ENCODE measurements at regions not wholly inside any gene's neighbourhood (a gene's known extent, or its start where the extent isn't known, plus 50 kb on each side); places are given as distances from the start of the nearest gene placed in this dataset.

DNA sequence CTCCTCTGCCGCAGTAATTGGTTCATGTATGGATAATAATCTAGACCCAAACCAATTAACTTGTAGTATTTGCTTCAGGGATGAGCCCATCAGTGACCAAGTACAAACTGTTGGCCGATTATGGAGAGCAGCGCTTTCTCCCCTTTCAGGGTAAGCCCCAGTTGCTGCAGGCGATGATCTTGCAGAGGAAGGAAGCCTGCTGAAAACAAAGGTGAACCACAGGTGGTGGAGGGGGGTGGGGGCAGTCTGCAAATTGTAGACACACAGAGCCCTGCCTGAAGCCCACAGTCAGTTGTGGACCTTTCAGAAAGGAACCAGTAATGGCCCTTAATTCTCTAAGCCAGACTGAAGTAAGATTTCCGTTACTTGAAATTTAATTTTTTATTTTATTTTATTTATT lies 167.9 kb upstream of the JARID2 start:
- TF ChIP-seq, protein P1, sequence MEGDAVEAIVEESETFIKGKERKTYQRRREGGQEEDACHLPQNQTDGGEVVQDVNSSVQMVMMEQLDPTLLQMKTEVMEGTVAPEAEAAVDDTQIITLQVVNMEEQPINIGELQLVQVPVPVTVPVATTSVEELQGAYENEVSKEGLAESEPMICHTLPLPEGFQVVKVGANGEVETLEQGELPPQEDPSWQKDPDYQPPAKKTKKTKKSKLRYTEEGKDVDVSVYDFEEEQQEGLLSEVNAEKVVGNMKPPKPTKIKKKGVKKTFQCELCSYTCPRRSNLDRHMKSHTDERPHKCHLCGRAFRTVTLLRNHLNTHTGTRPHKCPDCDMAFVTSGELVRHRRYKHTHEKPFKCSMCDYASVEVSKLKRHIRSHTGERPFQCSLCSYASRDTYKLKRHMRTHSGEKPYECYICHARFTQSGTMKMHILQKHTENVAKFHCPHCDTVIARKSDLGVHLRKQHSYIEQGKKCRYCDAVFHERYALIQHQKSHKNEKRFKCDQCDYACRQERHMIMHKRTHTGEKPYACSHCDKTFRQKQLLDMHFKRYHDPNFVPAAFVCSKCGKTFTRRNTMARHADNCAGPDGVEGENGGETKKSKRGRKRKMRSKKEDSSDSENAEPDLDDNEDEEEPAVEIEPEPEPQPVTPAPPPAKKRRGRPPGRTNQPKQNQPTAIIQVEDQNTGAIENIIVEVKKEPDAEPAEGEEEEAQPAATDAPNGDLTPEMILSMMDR (IDR thresholded peaks at IDR 0.05; ENCODE audit: poor library complexity, severe bottlenecking): no peak
- TF ChIP-seq POLR2AphosphoS5 (IDR thresholded peaks at IDR 0.05): no peak
- no peak for TF ChIP-seq TAF1 (IDR thresholded peaks at IDR 0.05; ENCODE audit: low read depth)
- no peak for TF ChIP-seq EZH2 (IDR thresholded peaks at IDR 0.05; ENCODE audit: borderline replicate concordance, insufficient read depth, low read length, poor library complexity, severe bottlenecking)
- no peak for TF ChIP-seq MXI1 (conservative IDR thresholded peaks at IDR 0.05; ENCODE audit: poor library complexity, severe bottlenecking)
- no peak for TF ChIP-seq REST (IDR thresholded peaks at IDR 0.05; ENCODE audit: borderline replicate concordance)
- no peak for TF ChIP-seq SMC3 (conservative IDR thresholded peaks at IDR 0.05; ENCODE audit: poor library complexity)
- TF ChIP-seq EP300 (conservative IDR thresholded peaks at IDR 0.05; ENCODE audit: poor library complexity, severe bottlenecking): no peak
